ENCODE measurements at regions not wholly inside any gene's neighbourhood (a gene's known extent, or its start where the extent isn't known, plus 50 kb on each side); places are given as distances from the start of the nearest gene placed in this dataset.

DNA sequence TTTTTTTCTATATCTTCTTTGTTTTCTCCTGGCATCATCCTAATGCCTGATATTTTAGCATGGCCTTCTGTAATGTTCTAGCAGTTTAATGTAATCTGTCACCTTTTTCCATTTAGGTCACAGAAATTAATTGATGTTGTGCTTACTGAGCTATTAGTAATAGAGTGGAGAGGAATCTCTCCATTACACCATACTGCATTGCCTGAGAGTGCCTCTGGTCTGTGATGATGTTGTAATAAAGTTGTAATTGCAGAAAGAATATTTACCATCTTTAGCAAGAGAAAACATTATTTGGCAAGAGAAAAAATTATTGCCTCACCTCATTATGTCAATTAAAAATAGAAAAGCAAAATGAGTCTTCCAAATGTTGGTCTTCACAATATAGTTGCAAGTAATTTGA lies 213.2 kb downstream of the KCNJ3 start:
- Histone ChIP-seq H3K27me3 (ENCODE audit: control insufficient read depth, insufficient read depth, low read length) (no peaks in the 10 kb centered on the region), H3K9me3 (ENCODE audit: control insufficient read depth, insufficient read depth, low read length) (peaks cover 16% of the 10 kb centered on the region), H3K9me1 (ENCODE audit: insufficient read depth, low read length) (no peaks in the 10 kb centered on the region), H3K36me3 (ENCODE audit: control insufficient read depth, insufficient read depth, low read length) (no peaks in the 10 kb centered on the region), H4K91ac (ENCODE audit: insufficient read depth, low read depth, low read length) (no peak overlapping the region), H3K56ac (ENCODE audit: extremely low read depth, insufficient read depth, low read length) (no peak overlapping the region), H3K18ac (ENCODE audit: low read depth, low read length) (no peak overlapping the region), H3K27ac (ENCODE audit: insufficient read depth, low read length) (no peak overlapping the region), H2BK5ac (ENCODE audit: low read depth, low read length, poor library complexity, severe bottlenecking) (no peak overlapping the region), H4K5ac (ENCODE audit: low read depth, low read length) (no peak overlapping the region), H4K20me1 (ENCODE audit: insufficient read depth, low read length) (no peaks in the 10 kb centered on the region), H2AK9ac (replicated peaks; ENCODE audit: low read depth, low read length, poor library complexity) (no peak overlapping the region), H3K4ac (ENCODE audit: low read depth, low read length) (no peak overlapping the region), H3K4me1 (ENCODE audit: control insufficient read depth, insufficient read depth, low read length) (no peaks in the 10 kb centered on the region), H3K14ac (replicated peaks; ENCODE audit: low read depth, low read length) (no peak overlapping the region), H2AFZ (replicated peaks; ENCODE audit: low read length, poor library complexity) (no peak overlapping the region), H2BK20ac (ENCODE audit: low read depth, low read length) (no peak overlapping the region), H2AK5ac (ENCODE audit: low read depth, low read length) (no peak overlapping the region), H4K8ac (ENCODE audit: low read depth in 2 of 2, low read length in 2 of 2) (no peak overlapping the region), H3K4me2 (ENCODE audit: low read depth, low read length) (no peak overlapping the region), H3K79me1 (ENCODE audit: low read depth in 1 of 2, low read length in 2 of 2) (no peaks in the 10 kb centered on the region), H3K9ac (ENCODE audit: low read depth, low read length) (no peak overlapping the region), H3K4me3 (ENCODE audit: insufficient read depth, low read depth, low read length) (no peak overlapping the region), H2BK120ac (ENCODE audit: low read depth, low read length) (no peak overlapping the region), H3K23ac (ENCODE audit: low read depth, low read length) (no peak overlapping the region), H2BK15ac (ENCODE audit: low read depth, low read length) (no peak overlapping the region)
- POLR2A ChIA-PET (ENCODE audit: unreplicated experiment), result no interaction called here
- TF ChIP-seq, protein P1, sequence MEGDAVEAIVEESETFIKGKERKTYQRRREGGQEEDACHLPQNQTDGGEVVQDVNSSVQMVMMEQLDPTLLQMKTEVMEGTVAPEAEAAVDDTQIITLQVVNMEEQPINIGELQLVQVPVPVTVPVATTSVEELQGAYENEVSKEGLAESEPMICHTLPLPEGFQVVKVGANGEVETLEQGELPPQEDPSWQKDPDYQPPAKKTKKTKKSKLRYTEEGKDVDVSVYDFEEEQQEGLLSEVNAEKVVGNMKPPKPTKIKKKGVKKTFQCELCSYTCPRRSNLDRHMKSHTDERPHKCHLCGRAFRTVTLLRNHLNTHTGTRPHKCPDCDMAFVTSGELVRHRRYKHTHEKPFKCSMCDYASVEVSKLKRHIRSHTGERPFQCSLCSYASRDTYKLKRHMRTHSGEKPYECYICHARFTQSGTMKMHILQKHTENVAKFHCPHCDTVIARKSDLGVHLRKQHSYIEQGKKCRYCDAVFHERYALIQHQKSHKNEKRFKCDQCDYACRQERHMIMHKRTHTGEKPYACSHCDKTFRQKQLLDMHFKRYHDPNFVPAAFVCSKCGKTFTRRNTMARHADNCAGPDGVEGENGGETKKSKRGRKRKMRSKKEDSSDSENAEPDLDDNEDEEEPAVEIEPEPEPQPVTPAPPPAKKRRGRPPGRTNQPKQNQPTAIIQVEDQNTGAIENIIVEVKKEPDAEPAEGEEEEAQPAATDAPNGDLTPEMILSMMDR (conservative IDR thresholded peaks at IDR 0.05; ENCODE audit: low read depth, low read length), result no peak
- TF ChIP-seq SMC3 (IDR thresholded peaks at IDR 0.05; ENCODE audit: low read depth, low read length) (no peak), BHLHE40 (IDR thresholded peaks at IDR 0.05; ENCODE audit: low read depth, low read length) (no peak), MXI1 (IDR thresholded peaks at IDR 0.05; ENCODE audit: borderline replicate concordance, low read depth, low read length) (no peak), CHD1 (IDR thresholded peaks at IDR 0.05; ENCODE audit: low read depth, low read length) (no peak), ELK1 (IDR thresholded peaks at IDR 0.05; ENCODE audit: borderline replicate concordance, low read depth, low read length) (no peak), NFE2L2 (IDR thresholded peaks at IDR 0.05; ENCODE audit: low read depth, low read length) (no peak), RFX5 (IDR thresholded peaks at IDR 0.05; ENCODE audit: low read depth, low read length) (no peak), MAFK (IDR thresholded peaks at IDR 0.05; ENCODE audit: low read depth, low read length) (no peak), CEBPB (IDR thresholded peaks at IDR 0.05; ENCODE audit: low read depth, low read length) (no peak)
- TF ChIP-seq, protein P2, sequence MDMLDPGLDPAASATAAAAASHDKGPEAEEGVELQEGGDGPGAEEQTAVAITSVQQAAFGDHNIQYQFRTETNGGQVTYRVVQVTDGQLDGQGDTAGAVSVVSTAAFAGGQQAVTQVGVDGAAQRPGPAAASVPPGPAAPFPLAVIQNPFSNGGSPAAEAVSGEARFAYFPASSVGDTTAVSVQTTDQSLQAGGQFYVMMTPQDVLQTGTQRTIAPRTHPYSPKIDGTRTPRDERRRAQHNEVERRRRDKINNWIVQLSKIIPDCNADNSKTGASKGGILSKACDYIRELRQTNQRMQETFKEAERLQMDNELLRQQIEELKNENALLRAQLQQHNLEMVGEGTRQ (IDR thresholded peaks at IDR 0.05; ENCODE audit: low read depth, low read length), result no peak
- in situ Hi-C loops (cut with MboI; ENCODE audit: low sequenced_read_pairs), result no loop called here
- dilution Hi-C loops (cut with HindIII; ENCODE audit: low sequenced_read_pairs, unreplicated experiment), result no loop called here
- intact Hi-C loops (cut with micrococcal nuclease), result no loop called here
- CTCF ChIA-PET, result no interaction called here
- ATAC-seq (ENCODE audit: low read depth) (no peak), DNase-seq (no peak)
- BruUV-seq (replicated peaks), result no TSS peak

Data from IMR-90 (cell line).